ENCODE measurements at regions not wholly inside any gene's neighbourhood (a gene's known extent, or its start where the extent isn't known, plus 50 kb on each side); places are given as distances from the start of the nearest gene placed in this dataset.
A peak's percentile ranks its signal among the peaks of the same experiment; 100 is the strongest.
"Not testable (repeated sequence)": the region's sequence is repeated elsewhere in the genome, so short reads cannot be mapped to it uniquely, and the experiment has no call there.

GRCh38 chr5:69907941-69908340 lies 117.1 kb upstream of the SERF1B start:
- H3K27me3 ChIP-seq; H3K36me3 ChIP-seq; H3K4me3 ChIP-seq (ENCODE audit: low read depth, low read length); H3K4me1 ChIP-seq; H3K9me3 ChIP-seq: not testable (repeated sequence)
- peak; percentile 9 for DNase-seq

GRCh38 chr5:69913771-69914170 lies 111.3 kb upstream of the SERF1B start:
- H3K27me3 ChIP-seq; H3K4me1 ChIP-seq; H3K4me3 ChIP-seq (ENCODE audit: low read depth, low read length); H3K36me3 ChIP-seq; H3K9me3 ChIP-seq: not testable (repeated sequence)
- DNase-seq = peak; percentile 1

All from BE2C (cell line).